Panc1 (cell line): ENCODE measurements at regions not wholly inside any gene's neighbourhood (a gene's known extent, or its start where the extent isn't known, plus 50 kb on each side); places are given as distances from the start of the nearest gene placed in this dataset.

ENCODE experiments used
- CTCF ChIP-seq: fragments of 450-650 bp; IDR thresholded peaks from 2 replicates; pipeline ENCODE4 v1.5.1; 2017; ENCODE audit warnings: mild to moderate bottlenecking
- POLR2AphosphoS5 ChIP-seq: IDR thresholded peaks from 2 replicates; pipeline ENCODE4 v1.6.1; 2012; ENCODE audit warnings: mild to moderate bottlenecking, low read depth, low read length, moderate library complexity
- TCF7L2 ChIP-seq: IDR thresholded peaks from 2 replicates; pipeline ENCODE4 v1.6.1; 2011; ENCODE audit warnings: mild to moderate bottlenecking, low read depth, low read length, inconsistent platforms

GRCh38 chr5:38722918-38723317, 122.9 kb upstream of the OSMR start:
- TF ChIP-seq CTCF (no peak), TCF7L2 (no peak), POLR2AphosphoS5 (no peak)
